HEK293T (cell line): ENCODE measurements at regions not wholly inside any gene's neighbourhood (a gene's known extent, or its start where the extent isn't known, plus 50 kb on each side); places are given as distances from the start of the nearest gene placed in this dataset.

Source experiments
- BHLHE40 ChIP-seq: fragments of 450-650 bp; IDR thresholded peaks from 2 replicates; pipeline ENCODE4 v1.6.1; 2016; ENCODE audit warnings: mild to moderate bottlenecking, moderate library complexity, borderline replicate concordance
- FOXK2 ChIP-seq: fragments of 450-650 bp; IDR thresholded peaks from 2 replicates; pipeline ENCODE4 v1.6.1; 2016; ENCODE audit warnings: mild to moderate bottlenecking
- FOXM1 ChIP-seq: fragments of 450-650 bp; IDR thresholded peaks from 2 replicates; pipeline ENCODE4 v1.6.1; 2017; ENCODE audit warnings: mild to moderate bottlenecking, borderline replicate concordance
- HDGF ChIP-seq: fragments of 450-650 bp; IDR thresholded peaks from 2 replicates; pipeline ENCODE4 v1.6.1; 2017; ENCODE audit warnings: antibody characterized with exemption, borderline replicate concordance
- L3MBTL2 ChIP-seq: fragments of 450-650 bp; conservative IDR thresholded peaks from 2 replicates; pipeline ENCODE4 v1.6.1; 2016; ENCODE audit warnings: mild to moderate bottlenecking
- LEF1 ChIP-seq: fragments of 450-650 bp; IDR thresholded peaks from 2 replicates; pipeline ENCODE4 v1.6.1; 2017; ENCODE audit warnings: mild to moderate bottlenecking, borderline replicate concordance
- SUZ12 ChIP-seq: fragments of 450-650 bp; IDR thresholded peaks from 2 replicates; pipeline ENCODE4 v1.6.1; 2016; ENCODE audit warnings: mild to moderate bottlenecking
- TARDBP ChIP-seq: fragments of 450-650 bp; IDR thresholded peaks from 2 replicates; pipeline ENCODE4 v1.6.1; 2016
- ZNF384 ChIP-seq: fragments of 450-650 bp; IDR thresholded peaks from 2 replicates; pipeline ENCODE4 v1.6.1; 2016
- TF ChIP-seq, protein P1 (sequence below): fragments of 450-650 bp; IDR thresholded peaks from 2 replicates; pipeline ENCODE4 v1.6.1; 2016

- no peak for TF ChIP-seq SUZ12
- TF ChIP-seq, protein P1, sequence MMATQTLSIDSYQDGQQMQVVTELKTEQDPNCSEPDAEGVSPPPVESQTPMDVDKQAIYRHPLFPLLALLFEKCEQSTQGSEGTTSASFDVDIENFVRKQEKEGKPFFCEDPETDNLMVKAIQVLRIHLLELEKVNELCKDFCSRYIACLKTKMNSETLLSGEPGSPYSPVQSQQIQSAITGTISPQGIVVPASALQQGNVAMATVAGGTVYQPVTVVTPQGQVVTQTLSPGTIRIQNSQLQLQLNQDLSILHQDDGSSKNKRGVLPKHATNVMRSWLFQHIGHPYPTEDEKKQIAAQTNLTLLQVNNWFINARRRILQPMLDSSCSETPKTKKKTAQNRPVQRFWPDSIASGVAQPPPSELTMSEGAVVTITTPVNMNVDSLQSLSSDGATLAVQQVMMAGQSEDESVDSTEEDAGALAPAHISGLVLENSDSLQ = no peak
- TF ChIP-seq ZNF384 = no peak
- TF ChIP-seq FOXK2 = no peak
- TF ChIP-seq FOXM1 = no peak
- no peak for TF ChIP-seq HDGF
- TF ChIP-seq LEF1 = no peak
- TF ChIP-seq BHLHE40 = no peak
- TF ChIP-seq L3MBTL2 = no peak
- TF ChIP-seq TARDBP = no peak
These were observed 354.3 kb downstream of the GPD2 start for GRCh38 chr2:156790343-156791037.
